DOHH2 (cell line): ENCODE measurements at regions not wholly inside any gene's neighbourhood (a gene's known extent, or its start where the extent isn't known, plus 50 kb on each side); places are given as distances from the start of the nearest gene placed in this dataset.

Experiments used
- EZH2phosphoT487 ChIP-seq: fragments of 200-600 bp; sonication (generic); IDR thresholded peaks from 2 replicates; pipeline ENCODE4 v1.6.1; 2017; ENCODE audit warnings: borderline replicate concordance, mild to moderate bottlenecking, antibody characterized with exemption, low read length, moderate library complexity, mixed read lengths
- TF ChIP-seq, protein P1 (sequence below): fragments of 200-600 bp; sonication (generic); IDR thresholded peaks from one replicate; pipeline ENCODE4 v1.5.1; 2014; ENCODE audit warnings: antibody characterized with exemption, mild to moderate bottlenecking, low read depth, low read length; ENCODE audit not compliant: poor library complexity, severe bottlenecking

DNA sequence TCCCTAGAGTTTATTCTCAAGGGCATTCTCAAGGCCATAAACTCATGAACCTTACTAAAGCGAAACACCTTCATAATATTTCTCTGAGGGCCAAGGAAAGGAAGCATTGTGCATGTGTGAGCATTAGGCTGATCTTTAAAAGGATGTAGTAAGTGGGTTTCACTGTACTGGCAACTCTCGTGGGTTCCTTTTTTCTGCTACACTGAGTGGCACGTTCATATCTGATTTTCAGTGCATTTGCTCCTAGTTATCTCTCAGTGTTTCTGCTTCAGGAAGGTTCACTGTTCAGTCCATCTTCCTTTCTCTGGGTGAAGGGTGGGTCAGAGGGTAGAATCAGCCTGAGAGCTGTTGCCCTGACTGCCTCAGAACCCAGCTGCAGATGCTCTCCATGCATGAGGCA lies 192.8 kb upstream of the ADGRL2 start:
- TF ChIP-seq, protein P1, sequence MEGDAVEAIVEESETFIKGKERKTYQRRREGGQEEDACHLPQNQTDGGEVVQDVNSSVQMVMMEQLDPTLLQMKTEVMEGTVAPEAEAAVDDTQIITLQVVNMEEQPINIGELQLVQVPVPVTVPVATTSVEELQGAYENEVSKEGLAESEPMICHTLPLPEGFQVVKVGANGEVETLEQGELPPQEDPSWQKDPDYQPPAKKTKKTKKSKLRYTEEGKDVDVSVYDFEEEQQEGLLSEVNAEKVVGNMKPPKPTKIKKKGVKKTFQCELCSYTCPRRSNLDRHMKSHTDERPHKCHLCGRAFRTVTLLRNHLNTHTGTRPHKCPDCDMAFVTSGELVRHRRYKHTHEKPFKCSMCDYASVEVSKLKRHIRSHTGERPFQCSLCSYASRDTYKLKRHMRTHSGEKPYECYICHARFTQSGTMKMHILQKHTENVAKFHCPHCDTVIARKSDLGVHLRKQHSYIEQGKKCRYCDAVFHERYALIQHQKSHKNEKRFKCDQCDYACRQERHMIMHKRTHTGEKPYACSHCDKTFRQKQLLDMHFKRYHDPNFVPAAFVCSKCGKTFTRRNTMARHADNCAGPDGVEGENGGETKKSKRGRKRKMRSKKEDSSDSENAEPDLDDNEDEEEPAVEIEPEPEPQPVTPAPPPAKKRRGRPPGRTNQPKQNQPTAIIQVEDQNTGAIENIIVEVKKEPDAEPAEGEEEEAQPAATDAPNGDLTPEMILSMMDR = no peak
- no peak for TF ChIP-seq EZH2phosphoT487
